GM20000 (cell line): ENCODE measurements at regions not wholly inside any gene's neighbourhood (a gene's known extent, or its start where the extent isn't known, plus 50 kb on each side); places are given as distances from the start of the nearest gene placed in this dataset.

Experiments
- DNase-seq: peaks from one replicate; pipeline ENCODE4 v3.0.0; 2012; ENCODE audit warnings: low spot score
- TF ChIP-seq, protein P1 (sequence below): IDR thresholded peaks from 2 replicates; pipeline ENCODE4 v1.5.1; 2012; ENCODE audit warnings: mild to moderate bottlenecking, control low read depth; ENCODE audit errors: extremely low read depth, missing control alignments

DNA sequence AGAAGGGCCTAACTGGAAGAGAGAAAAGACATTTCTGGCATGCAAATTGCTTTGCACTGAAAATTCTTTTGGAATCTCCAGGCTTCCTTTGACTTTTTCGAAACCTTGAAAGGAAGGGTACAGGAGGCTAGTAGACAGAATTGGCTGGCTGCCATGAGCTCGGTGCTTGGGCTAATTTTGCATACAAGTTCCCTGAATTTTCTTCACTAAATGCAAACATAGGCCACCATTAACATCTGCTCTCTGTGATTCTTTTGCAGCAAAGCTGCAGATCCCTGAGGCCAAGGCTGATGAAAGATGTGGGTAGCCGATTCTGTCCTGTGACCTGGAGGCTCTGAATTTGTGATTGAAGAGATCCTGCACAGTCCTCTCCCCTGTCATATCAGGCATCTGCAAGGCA is 247.8 kb upstream of the MCTP2 start:
- no peak for DNase-seq
- TF ChIP-seq, protein P1, sequence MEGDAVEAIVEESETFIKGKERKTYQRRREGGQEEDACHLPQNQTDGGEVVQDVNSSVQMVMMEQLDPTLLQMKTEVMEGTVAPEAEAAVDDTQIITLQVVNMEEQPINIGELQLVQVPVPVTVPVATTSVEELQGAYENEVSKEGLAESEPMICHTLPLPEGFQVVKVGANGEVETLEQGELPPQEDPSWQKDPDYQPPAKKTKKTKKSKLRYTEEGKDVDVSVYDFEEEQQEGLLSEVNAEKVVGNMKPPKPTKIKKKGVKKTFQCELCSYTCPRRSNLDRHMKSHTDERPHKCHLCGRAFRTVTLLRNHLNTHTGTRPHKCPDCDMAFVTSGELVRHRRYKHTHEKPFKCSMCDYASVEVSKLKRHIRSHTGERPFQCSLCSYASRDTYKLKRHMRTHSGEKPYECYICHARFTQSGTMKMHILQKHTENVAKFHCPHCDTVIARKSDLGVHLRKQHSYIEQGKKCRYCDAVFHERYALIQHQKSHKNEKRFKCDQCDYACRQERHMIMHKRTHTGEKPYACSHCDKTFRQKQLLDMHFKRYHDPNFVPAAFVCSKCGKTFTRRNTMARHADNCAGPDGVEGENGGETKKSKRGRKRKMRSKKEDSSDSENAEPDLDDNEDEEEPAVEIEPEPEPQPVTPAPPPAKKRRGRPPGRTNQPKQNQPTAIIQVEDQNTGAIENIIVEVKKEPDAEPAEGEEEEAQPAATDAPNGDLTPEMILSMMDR, result no peak

DNA sequence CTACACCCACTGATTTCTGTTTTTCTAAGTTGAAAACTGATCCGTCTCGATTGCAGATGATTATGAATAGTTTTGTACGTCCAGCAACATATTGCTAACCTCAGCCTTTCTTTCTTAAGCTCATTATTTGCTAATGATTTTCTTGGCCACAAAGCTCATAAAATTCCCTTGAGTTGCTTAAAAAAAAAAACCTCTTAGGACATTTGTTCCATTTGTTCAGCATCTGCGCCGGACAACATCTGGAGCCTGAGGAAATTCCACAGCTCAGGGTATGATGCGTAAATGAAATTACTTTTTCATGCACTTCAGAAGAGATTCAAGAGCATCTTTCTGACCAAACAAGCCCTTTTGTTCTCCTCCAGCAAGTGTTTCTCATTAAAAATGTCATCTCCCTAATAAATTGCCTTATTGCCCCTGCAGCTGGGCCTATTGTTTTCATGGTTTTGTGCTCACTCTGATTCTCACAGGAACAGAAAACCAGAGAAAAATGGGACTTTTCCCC is 249.1 kb upstream of the MCTP2 start:
- no peak for DNase-seq
- TF ChIP-seq, protein P1, result no peak

DNA sequence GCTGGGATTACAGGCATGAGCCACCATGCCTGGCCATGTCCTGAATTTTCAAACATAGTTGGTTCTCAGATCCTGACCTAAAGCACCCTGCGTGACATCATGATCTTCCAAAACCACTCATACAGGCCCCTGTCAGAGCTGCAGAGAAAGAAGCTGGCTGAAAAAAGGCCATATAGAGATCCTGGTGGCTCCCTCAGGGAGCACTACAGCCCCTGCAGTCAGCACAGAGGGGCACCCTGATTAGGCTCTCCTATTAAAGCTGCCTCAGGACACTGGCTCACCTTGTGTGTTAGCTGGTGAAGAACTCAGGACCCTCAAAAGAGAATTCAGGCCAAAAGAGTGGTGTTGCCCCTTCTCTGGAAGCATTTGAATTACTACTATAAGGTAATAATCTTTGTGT is 249.7 kb upstream of the MCTP2 start:
- TF ChIP-seq, protein P1, result no peak
- no peak for DNase-seq

DNA sequence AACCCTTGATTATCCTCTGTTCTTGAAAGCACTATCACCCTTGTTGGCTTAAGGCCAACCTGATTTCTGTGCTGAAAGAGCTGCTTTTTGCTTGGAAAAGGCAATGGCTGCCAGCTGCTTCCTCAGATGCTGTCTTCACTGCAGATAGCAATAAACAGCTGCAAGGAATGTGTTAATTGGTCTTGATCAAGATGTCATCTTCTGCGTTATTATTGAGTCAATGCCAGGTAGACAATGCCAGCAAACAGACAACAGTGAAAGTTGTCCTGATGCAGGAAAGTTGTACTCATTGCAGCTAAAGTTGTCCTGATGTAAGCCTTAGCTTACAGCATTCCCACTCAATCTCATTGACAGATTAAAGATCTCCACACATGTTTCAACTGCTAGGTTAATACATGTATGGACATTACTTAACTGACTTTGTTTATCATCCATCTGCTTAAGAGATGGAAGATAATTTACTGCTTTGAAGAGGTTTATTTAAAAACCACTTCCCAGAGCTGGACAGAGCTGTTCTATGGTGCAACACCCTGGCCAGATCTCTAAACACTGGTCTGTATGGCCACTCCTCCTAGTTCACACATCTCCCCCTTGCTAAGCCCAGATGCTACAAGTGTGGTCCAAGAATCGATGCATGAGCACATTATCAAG is 251.0 kb upstream of the MCTP2 start:
- DNase-seq, result no peak
- TF ChIP-seq, protein P1, result no peak

DNA sequence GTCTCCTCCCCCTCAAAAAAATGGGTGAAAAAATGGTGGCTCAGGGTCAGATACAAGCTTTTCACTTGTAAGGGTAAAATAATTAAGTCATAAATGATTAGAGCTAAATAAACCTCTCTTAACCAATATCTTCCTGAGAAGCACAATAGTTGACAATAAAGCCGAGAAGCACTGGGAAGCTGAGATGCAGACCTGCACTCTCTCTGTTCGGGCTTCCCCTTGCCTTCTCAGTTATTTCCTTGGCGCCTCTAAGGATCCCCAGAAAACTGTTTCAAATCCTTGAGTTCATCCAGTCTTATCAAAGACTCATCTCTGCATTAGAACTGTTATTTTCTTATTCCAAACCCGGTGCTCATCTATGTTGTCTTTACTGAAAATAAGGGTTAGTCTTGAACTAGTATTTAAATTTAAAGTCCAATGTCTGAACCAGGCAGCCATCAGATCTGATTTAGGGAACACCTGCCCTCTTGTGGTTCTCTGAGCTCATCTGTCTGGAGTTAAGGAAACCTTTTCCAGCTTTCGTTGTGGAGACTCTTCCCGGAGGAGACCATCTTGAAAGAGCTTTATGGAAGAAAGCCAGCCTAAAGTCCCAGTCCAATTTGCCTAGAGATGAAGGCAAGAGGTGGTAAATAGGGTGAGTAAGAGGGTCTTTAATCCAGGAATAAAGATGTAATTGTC is 256.4 kb upstream of the MCTP2 start:
- TF ChIP-seq, protein P1, result no peak
- DNase-seq, result no peak

DNA sequence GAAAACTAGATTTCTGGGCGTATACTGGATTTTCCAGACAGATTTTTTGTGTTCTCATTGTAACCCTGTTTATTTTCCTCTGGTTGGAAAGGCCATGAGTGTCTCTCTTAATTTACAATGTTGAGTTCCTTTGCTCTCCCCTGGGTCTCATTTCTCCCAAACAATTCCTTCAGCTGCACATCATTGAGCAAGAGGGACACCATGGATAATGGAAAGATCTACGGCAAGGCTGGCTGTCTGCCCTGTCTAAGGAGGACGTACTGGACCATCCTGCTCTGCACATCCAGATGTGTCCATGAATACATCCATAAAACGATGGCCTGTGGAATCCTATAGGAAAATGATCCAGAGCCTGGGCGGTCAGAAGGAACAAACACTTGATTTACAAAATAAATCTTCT is 258.1 kb upstream of the MCTP2 start:
- TF ChIP-seq, protein P1, result no peak
- no peak for DNase-seq

DNA sequence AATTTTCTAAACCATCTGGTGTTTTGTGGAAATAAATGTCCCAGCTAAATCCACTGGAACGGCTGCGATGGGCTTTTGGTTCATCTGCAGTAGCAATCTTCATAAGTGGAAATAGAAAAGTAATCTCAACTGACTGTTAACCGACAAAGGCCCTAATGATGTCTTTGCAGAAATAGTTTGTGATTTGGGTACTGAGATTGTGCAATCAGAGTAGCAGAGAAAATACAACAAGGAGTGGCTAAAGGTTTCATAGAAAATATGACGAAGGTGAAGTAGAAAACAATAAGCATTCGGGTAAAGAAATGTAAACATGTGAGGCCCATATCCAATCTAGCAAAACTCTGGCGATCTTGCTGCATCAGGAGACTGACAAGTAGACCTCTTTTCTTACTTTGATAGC is 262.6 kb upstream of the MCTP2 start:
- no peak for DNase-seq
- TF ChIP-seq, protein P1, result no peak
